HG02623 (cell line): ENCODE measurements at regions not wholly inside any gene's neighbourhood (a gene's known extent, or its start where the extent isn't known, plus 50 kb on each side); places are given as distances from the start of the nearest gene placed in this dataset.
"Not testable (repeated sequence)": the region's sequence is repeated elsewhere in the genome, so short reads cannot be mapped to it uniquely, and the experiment has no call there.

Experiments used
- ATAC-seq: cut with Tn5 transposase; IDR thresholded peaks from one replicate; pipeline ENCODE4 v1.9.1; 2021; ENCODE audit warnings: moderate library complexity; ENCODE audit not compliant: unreplicated experiment

GRCh38 chr1:244156617-244157016, 105.5 kb downstream of the ZBTB18 start:
- not testable (repeated sequence) for ATAC-seq

DNA sequence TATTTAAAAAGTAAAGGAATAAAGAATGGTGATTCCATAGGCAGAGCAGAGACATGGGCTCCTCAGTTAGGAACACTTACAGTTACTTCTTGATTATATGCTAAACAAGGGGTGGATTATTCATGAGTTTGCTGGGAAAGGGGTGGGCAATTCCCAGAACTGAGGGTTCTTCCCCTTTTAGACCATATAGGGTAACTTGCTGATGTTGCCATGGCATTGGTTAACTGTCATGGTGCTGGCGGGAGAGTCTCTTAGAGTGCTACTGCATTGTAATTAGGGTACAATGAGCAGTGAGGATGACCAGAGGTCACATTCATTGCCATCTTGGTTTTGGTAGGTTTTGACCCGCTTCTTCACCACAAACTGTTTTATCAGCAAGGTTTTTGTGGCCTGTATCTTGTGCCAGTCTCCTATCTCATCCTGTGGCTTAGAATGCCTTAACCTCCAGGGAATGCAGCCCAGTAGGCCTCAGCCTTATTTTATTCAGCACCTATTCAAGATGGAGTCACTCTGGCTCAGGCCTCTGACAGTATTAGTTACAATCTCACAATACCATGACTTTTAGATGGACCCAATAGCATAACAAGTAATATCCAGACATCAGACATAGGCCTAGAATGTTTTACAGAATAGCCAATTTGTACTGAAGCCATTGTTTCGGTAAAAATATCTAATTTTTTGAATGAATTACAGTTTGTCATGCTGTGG, 106.8 kb downstream of the ZBTB18 start:
- ATAC-seq = no peak

- ATAC-seq = no peak
Observed at GRCh38 chr1:244159646-244160045, 108.6 kb downstream of the ZBTB18 start.

- ATAC-seq = no peak
Observed at GRCh38 chr1:244160455-244161235, 109.6 kb downstream of the ZBTB18 start.

DNA sequence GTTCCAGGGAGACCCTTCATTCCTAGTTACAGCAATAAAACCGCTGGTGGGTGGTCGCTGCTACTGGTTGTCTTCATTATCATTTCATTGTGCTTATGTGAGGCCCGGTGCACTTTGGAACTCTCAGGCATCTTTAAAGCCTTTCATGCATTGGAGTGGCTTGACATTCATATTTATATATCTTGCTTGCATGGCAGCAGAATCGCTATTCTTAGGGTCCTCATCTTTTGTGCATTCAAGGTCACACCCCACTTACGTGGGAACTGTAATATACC, 110.1 kb downstream of the ZBTB18 start:
- no peak for ATAC-seq

DNA sequence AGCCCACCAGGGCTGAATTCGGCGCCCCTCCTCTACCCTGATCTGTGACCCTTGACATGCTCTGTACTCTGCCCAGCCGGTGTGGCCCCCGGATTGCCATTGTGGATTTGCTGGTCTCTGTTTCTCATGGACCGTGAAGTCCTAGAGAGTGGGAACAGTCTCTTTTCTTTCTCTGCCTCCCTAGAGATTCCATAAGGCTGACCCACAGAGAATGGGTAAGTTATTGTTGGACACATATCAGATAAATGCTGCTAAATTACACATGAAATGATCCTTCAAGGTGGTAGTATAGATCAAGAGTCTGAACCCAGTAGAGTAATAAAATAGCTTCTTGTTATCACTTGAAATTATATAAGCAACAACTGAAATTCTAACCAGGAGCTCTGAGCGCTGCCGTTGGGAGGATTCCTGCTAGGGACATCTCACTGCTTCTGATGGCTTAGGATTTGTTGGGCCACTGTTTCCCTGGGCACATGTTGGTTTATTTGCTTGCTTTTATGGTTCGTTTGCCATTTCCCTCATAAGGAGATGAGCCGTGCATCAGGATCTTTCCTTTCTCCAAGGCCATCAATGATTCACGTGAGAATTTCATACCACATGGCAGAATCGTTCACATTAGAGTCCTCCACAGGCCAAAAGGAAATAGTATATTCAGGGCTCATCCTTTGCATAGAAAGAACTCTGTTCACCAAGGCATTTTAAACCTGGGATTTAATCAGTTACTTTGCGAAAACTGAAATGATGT, 111.9 kb downstream of the ZBTB18 start:
- ATAC-seq = no peak

DNA sequence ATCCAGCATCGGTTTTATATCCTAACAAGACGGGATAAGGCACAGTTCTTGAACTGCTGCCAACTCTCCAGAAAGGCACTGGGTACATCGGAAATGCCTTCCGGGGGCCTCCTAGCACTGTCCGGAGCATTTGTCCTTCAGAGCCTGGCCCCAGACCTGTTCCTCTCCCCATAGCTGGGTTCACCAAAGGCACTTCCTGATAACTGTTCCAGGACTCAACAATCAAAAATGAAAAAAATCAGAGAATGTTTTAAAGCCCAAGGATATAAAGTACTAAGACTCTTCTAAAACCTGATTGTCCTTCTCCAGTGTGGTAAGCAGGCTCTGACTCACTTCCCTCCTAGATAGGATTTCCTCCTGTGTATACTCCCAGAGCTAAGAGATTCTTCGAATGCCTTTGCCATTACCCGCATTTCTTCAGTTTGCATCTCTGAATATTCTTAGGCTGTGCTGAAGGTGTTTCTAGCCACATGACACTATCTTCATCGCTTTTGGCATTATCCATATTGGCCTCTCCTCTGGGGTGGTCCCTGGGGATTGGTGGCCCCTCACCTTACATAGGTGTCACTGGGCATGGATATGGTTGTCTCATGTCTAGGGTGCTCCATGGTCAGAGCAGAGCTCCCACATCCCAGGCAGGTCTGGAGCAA, 112.9 kb downstream of the ZBTB18 start:
- no peak for ATAC-seq

DNA sequence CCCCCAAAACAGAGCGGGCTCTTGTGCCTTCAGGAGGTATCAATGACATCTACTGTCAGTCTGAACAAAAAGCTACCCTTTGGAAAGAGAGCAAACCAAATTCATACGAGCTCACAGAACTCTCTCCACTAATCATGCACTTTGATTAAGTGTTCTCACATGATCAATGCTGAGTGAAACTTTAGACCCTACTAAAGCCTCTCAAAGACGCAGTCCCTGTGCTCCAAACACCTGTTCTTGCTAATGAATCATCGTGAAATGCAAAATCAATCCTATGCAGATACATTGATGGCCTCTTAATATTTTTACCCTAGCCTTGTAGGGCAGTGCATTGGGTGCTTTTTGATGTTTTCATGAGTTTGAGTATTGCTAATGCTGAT, 113.4 kb downstream of the ZBTB18 start:
- no peak for ATAC-seq

DNA sequence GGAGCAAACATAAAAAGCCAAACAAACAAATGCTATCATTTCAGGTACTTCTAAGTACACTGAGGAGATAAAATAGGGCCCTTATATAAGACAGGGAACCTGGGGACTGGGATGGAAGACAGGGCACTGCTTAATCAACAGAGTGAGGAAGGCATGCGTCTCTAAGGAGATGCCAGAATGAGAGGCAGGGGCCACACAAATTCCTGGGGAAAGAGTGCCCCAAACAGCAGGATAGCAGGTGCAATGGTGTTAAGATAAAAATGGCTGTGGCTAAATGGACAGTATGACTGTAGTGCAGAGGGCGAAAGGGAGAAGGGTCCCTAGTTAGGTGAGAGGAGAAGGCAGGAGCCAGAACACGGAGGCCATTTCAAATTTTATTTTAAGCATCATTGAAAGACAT, 113.9 kb downstream of the ZBTB18 start:
- no peak for ATAC-seq

DNA sequence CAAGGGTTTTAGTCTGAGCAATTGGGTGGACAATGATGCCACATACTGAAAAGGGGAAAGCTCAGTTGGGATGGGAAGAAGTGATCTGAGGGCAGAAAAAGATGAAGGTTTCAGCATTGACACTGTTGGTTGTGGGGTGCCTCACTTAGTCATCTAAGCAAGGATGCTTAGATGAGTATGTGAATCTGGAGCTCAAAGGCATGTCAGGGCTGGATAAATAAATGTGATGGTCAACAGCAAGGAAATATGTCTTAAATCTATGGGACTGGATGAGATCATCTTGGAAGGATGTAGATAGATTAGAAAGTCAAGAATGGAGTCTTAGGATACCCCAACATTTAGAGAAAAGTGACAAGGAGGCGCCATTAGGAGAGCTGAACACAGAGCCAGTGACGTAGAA, 114.6 kb downstream of the ZBTB18 start:
- no peak for ATAC-seq

DNA sequence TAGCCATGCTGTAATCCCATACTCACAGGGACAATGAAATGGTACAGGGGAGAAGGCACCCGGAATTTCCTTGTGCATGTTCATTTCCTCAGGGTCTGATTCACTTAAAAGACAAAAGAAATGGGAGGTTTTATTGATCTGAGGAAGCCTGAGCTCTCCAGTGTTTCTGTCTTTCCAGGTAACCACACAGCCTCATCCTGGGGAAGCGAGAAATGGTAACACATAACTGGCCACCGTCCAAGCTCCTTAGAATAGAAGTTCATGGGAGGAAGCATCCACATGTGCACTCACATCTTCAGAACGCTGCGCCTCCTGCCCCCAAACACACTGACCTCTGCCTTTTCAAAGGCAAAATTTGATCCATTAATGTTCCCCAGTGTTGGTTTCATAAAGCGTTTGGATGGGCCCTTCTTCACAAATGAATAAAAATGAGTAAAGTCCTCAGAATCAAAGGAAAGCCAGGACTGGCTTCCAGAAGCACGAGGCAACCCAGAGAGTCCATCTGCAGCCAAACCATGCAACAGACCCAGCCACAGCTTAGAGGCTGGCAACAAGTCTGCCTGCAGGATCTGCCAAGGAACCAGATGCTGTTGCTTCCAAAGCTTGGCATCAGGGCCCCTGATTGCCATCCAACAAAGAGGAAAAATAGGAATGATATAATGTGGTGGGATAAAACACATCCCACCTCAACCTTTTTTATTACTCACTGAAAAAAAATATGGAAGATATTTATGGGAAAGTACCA, 120.3 kb downstream of the ZBTB18 start:
- no peak for ATAC-seq

DNA sequence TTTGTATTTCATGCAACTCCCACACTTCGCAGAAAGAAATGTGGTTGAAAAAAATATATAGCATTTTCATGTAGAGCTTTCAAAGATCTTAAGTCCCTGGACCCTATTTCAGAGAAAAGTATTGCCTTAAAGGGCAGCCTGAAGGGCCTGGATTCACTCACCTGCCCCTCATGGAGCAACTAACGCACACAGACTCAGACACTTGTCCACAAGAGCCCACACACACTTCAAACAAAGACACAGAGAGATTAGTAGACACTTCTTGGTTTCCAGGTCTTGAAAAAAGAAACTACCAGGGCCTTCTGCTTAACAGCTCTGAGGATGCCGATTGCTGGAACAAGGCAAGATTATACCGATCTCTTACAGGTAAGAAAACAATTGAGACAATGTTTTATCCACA, 122.2 kb downstream of the ZBTB18 start:
- no peak for ATAC-seq

GRCh38 chr1:244173769-244174168, 122.7 kb downstream of the ZBTB18 start:
- no peak for ATAC-seq

- no peak for ATAC-seq
Observed at GRCh38 chr1:244174922-244175521, 123.9 kb downstream of the ZBTB18 start.

- ATAC-seq = no peak
Observed at GRCh38 chr1:244176201-244176600, 125.1 kb downstream of the ZBTB18 start.

DNA sequence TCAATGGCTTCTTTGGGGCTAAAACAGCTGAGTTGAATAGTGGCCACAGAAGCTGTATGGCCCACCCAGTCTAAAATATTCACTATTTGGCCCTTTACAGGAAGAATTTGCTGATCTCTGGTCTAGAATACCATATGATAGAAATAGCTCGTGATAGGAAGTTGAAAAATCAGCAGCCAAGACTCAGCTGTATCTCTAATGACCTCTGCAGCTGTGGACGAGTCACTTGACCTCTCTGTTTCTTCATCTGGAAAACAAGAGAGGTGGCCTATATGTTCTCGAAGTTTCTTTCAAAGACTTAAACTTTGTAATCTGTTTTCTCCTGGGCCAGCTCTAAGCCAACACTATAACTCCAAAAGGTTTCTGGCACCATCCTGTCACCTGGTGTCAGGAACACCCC, 129.2 kb downstream of the ZBTB18 start:
- ATAC-seq = no peak

GRCh38 chr1:244181867-244182266, 130.8 kb downstream of the ZBTB18 start:
- ATAC-seq = no peak

- ATAC-seq = no peak
Observed at GRCh38 chr1:244183037-244183436, 132.0 kb downstream of the ZBTB18 start.

GRCh38 chr1:244186372-244186771, 135.3 kb downstream of the ZBTB18 start:
- ATAC-seq = no peak

DNA sequence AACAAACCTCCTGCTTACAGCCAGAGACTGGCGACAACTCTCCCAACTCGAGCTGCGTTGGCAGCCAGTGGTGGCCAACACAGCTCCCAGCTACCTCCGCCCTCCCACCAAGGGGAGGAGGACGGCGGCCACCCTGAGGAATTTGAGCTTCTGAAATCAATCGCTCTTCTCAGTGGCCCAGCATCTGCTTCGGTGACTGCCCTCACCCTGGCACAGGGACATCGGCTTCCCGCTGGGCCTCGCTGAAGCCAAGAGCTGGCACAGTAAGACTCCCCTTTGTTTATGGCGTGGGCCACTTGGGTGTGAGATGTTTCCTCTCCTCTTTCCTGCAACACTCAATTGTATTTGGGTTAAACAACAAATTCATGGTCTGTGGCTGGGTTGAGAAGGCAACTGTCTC, 136.2 kb downstream of the ZBTB18 start:
- no peak for ATAC-seq

- no peak for ATAC-seq
Observed at GRCh38 chr1:244191581-244191980, 140.5 kb downstream of the ZBTB18 start.
